Ishikawa (cell line): ENCODE measurements at regions not wholly inside any gene's neighbourhood (a gene's known extent, or its start where the extent isn't known, plus 50 kb on each side); places are given as distances from the start of the nearest gene placed in this dataset.

ENCODE experiments used
- CREB1 ChIP-seq: IDR thresholded peaks from 2 replicates; pipeline ENCODE4 v1.6.1; 2012; ENCODE audit warnings: low read depth
- RAD21 ChIP-seq: IDR thresholded peaks from 2 replicates; pipeline ENCODE4 v1.6.1; 2012; ENCODE audit warnings: low read depth
- USF1 ChIP-seq: IDR thresholded peaks from 2 replicates; pipeline ENCODE4 v1.6.1; 2012
- ZBTB7A ChIP-seq: IDR thresholded peaks from 2 replicates; pipeline ENCODE4 v1.6.1; 2012; ENCODE audit warnings: low read depth

GRCh38 chr13:50550151-50550550 is 293.3 kb downstream of the DLEU7 start:
- TF ChIP-seq USF1 = no peak
- TF ChIP-seq ZBTB7A = no peak
- TF ChIP-seq CREB1 = no peak
- no peak for TF ChIP-seq RAD21
